ENCODE measurements at regions not wholly inside any gene's neighbourhood (a gene's known extent, or its start where the extent isn't known, plus 50 kb on each side); places are given as distances from the start of the nearest gene placed in this dataset.

- Mint-ChIP-seq H3K27me3 (ENCODE audit: insufficient read depth, unreplicated experiment) (no peaks in the 10 kb centered on the region), H3K36me3 (ENCODE audit: insufficient read depth, unreplicated experiment) (no peaks in the 10 kb centered on the region), H3K4me3 (ENCODE audit: unreplicated experiment) (no peak overlapping the region), H3K4me1 (ENCODE audit: low read depth, unreplicated experiment) (no peaks in the 10 kb centered on the region), H3K9me3 (ENCODE audit: unreplicated experiment) (no peaks in the 10 kb centered on the region), H3K27ac (ENCODE audit: unreplicated experiment) (no peak overlapping the region)
- H3K27me3 ChIP-seq (replicated peaks; ENCODE audit: control insufficient read depth, insufficient read depth, low read length) = no peaks in the 10 kb centered on the region
- no peak overlapping the region for H3K4me3 ChIP-seq (ENCODE audit: low read depth, low read length)
- BruUV-seq (replicated peaks) = no TSS peak
- ChIA-PET POLR2A (no interaction called here), CTCF (no interaction called here)
- H3K36me3 ChIP-seq (ENCODE audit: control insufficient read depth, insufficient read depth, low read length) = no peaks in the 10 kb centered on the region
- H3K4me1 ChIP-seq = no peaks in the 10 kb centered on the region
- no peaks in the 10 kb centered on the region for H3K9me3 ChIP-seq
- TF ChIP-seq CTCF (IDR thresholded peaks at IDR 0.05; ENCODE audit: insufficient read depth in 1 of 2, low read depth in 1 of 2, low read length in 1 of 2, severe bottlenecking in 1 of 2, unreplicated experiment in 1 of 2) = no peak
- no peak for DNase-seq
- intact Hi-C loops (cut with micrococcal nuclease; ENCODE audit: unreplicated experiment) = no loop called here
Observed at GRCh38 chr9:90538566-90538965, 104.1 kb downstream of the DIRAS2 start.

- TF ChIP-seq CTCF (IDR thresholded peaks at IDR 0.05; ENCODE audit: insufficient read depth in 1 of 2, low read depth in 1 of 2, low read length in 1 of 2, severe bottlenecking in 1 of 2, unreplicated experiment in 1 of 2) = no peak
- H3K9me3 ChIP-seq = no peaks in the 10 kb centered on the region
- POLR2A ChIA-PET = no interaction called here
- Mint-ChIP-seq H3K4me1 (ENCODE audit: low read depth, unreplicated experiment) (no peaks in the 10 kb centered on the region), H3K27ac (ENCODE audit: unreplicated experiment) (no peak overlapping the region), H3K9me3 (ENCODE audit: unreplicated experiment) (no peaks in the 10 kb centered on the region), H3K36me3 (ENCODE audit: insufficient read depth, unreplicated experiment) (no peaks in the 10 kb centered on the region), H3K4me3 (ENCODE audit: unreplicated experiment) (no peak overlapping the region), H3K27me3 (ENCODE audit: insufficient read depth, unreplicated experiment) (no peaks in the 10 kb centered on the region)
- BruUV-seq (replicated peaks) = no TSS peak
- CTCF ChIA-PET = no interaction called here
- no peak overlapping the region for H3K4me3 ChIP-seq (ENCODE audit: low read depth, low read length)
- no peaks in the 10 kb centered on the region for H3K36me3 ChIP-seq (ENCODE audit: control insufficient read depth, insufficient read depth, low read length)
- no peaks in the 10 kb centered on the region for H3K4me1 ChIP-seq
- intact Hi-C loops (cut with micrococcal nuclease; ENCODE audit: unreplicated experiment) = no loop called here
- no peaks in the 10 kb centered on the region for H3K27me3 ChIP-seq (replicated peaks; ENCODE audit: control insufficient read depth, insufficient read depth, low read length)
- DNase-seq = no peak
Observed at GRCh38 chr9:90539286-90539685, 103.3 kb downstream of the DIRAS2 start.

GRCh38 chr9:90540734-90541133, 101.9 kb downstream of the DIRAS2 start:
- H3K27me3 Mint-ChIP-seq (ENCODE audit: insufficient read depth, unreplicated experiment) = no peaks in the 10 kb centered on the region
- no peaks in the 10 kb centered on the region for H3K9me3 Mint-ChIP-seq (ENCODE audit: unreplicated experiment)
- H3K27ac Mint-ChIP-seq (ENCODE audit: unreplicated experiment) = no peak overlapping the region
- H3K4me1 Mint-ChIP-seq (ENCODE audit: low read depth, unreplicated experiment) = no peaks in the 10 kb centered on the region
- intact Hi-C loops (cut with micrococcal nuclease; ENCODE audit: unreplicated experiment) = no loop called here
- no peaks in the 10 kb centered on the region for H3K4me1 ChIP-seq
- H3K4me3 Mint-ChIP-seq (ENCODE audit: unreplicated experiment) = no peak overlapping the region
- ChIA-PET POLR2A (no interaction called here), CTCF (no interaction called here)
- no peaks in the 10 kb centered on the region for H3K9me3 ChIP-seq
- H3K36me3 Mint-ChIP-seq (ENCODE audit: insufficient read depth, unreplicated experiment) = no peaks in the 10 kb centered on the region
- no peak overlapping the region for H3K4me3 ChIP-seq (ENCODE audit: low read depth, low read length)
- DNase-seq = no peak
- no peaks in the 10 kb centered on the region for H3K36me3 ChIP-seq (ENCODE audit: control insufficient read depth, insufficient read depth, low read length)
- BruUV-seq (replicated peaks) = no TSS peak
- TF ChIP-seq CTCF (IDR thresholded peaks at IDR 0.05; ENCODE audit: insufficient read depth in 1 of 2, low read depth in 1 of 2, low read length in 1 of 2, severe bottlenecking in 1 of 2, unreplicated experiment in 1 of 2) = no peak
- no peaks in the 10 kb centered on the region for H3K27me3 ChIP-seq (replicated peaks; ENCODE audit: control insufficient read depth, insufficient read depth, low read length)

Data from Caco-2 (cell line).